SHP77 (cell line): ENCODE measurements at regions not wholly inside any gene's neighbourhood (a gene's known extent, or its start where the extent isn't known, plus 50 kb on each side); places are given as distances from the start of the nearest gene placed in this dataset.
"Not testable (repeated sequence)": the region's sequence is repeated elsewhere in the genome, so short reads cannot be mapped to it uniquely, and the experiment has no call there.

Source experiments
- DNase-seq, 2 experiments: peaks; one replicate each; lab custom pipeline; 2025; lab: John Stamatoyannopoulos, UW

- no peak for DNase-seq
Measured at GRCh38 chr15:92825985-92826384, 74.1 kb upstream of the CHD2 start.

GRCh38 chr15:92827991-92828390, 72.1 kb upstream of the CHD2 start:
- not testable (repeated sequence) for DNase-seq

- no peak for DNase-seq
Measured at GRCh38 chr15:92829875-92830274, 70.2 kb upstream of the CHD2 start.

GRCh38 chr15:92831336-92831654, 68.8 kb upstream of the CHD2 start:
- DNase-seq, result no peak

GRCh38 chr15:92831655-92832328, 68.3 kb upstream of the CHD2 start:
- peak; percentile 95 to 97 for DNase-seq

- no peak for DNase-seq
Measured at GRCh38 chr15:92833106-92833433, 67.1 kb upstream of the CHD2 start.

- no peak for DNase-seq
Measured at GRCh38 chr15:92833493-92834271, 66.4 kb upstream of the CHD2 start.

GRCh38 chr15:92839696-92840095, 60.4 kb upstream of the CHD2 start:
- DNase-seq, result peak; percentile 85 to 94

GRCh38 chr15:92840149-92840548, 60.0 kb upstream of the CHD2 start:
- DNase-seq, result no peak

GRCh38 chr15:92843326-92843725, 56.8 kb upstream of the CHD2 start:
- no peak for DNase-seq

- DNase-seq, result no peak
Measured at GRCh38 chr15:92843814-92844213, 56.3 kb upstream of the CHD2 start.

- DNase-seq, result no peak
Measured at GRCh38 chr15:92845126-92845508, 55.0 kb upstream of the CHD2 start.

- DNase-seq, result no peak
Measured at GRCh38 chr15:92846741-92847140, 53.4 kb upstream of the CHD2 start.

- no peak for DNase-seq
Measured at GRCh38 chr15:92847841-92848240, 52.3 kb upstream of the CHD2 start.

GRCh38 chr15:92848464-92848851, 51.7 kb upstream of the CHD2 start:
- DNase-seq, result no peak

- no peak for DNase-seq
Measured at GRCh38 chr15:92848852-92849598, 51.1 kb upstream of the CHD2 start.

- DNase-seq, result not testable (repeated sequence)
Measured at GRCh38 chr15:92850218-92850617, 49.9 kb upstream of the CHD2 start.
